ENCODE measurements at regions not wholly inside any gene's neighbourhood (a gene's known extent, or its start where the extent isn't known, plus 50 kb on each side); places are given as distances from the start of the nearest gene placed in this dataset.

DNA sequence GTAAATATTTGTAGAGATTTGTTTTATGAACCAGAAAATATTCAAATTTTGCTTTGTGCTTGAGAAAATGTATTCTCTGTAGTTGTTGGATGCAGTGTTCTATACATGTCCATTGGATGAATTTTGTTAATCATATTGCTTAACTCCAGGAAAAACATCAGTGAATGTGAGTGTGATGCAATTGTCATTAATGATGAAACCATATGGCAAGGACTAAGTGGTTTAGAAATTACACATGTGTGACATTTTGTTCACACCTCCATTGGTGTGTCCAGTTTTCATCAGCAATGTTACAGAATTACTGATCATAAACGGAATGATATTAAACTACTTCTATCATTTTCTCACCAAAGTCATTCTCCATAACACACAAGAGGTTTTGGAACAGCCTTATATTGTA is 151.8 kb upstream of the ST6GALNAC5 start:
- 91% methylated on average over 1 of the region's 1 CpG for WGBS (ENCODE audit: low lambda C conversion rate, missing lambda C conversion rate)
- DNase-seq (ENCODE audit: low spot score), result no peak
- no peaks in the 10 kb centered on the region for H4K20me1 ChIP-seq (ENCODE audit: insufficient read depth, poor library complexity, severe bottlenecking)

DNA sequence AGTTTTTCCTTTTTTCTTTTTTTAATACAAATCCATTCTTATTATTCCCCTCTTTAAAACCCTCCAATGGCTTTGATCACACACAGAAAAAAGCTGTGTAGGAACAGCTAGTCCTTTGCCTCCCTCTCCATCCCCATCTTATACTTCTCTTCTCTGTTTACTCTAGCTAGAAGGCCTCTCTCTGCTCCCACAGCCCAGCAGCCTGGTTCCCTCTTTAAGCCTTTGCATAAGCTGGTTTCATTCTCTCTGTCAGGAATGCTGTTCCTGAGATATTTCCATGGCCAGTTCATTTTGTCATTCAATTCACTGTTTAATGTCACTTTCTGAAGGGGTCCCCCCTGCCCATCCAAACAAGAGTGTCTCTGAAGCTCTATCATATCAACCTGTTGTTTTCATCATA is 143.3 kb upstream of the ST6GALNAC5 start:
- H3K36me3 ChIP-seq (replicated peaks; ENCODE audit: insufficient read depth, low read depth), result no peaks in the 10 kb centered on the region
- TF ChIP-seq, protein P1, sequence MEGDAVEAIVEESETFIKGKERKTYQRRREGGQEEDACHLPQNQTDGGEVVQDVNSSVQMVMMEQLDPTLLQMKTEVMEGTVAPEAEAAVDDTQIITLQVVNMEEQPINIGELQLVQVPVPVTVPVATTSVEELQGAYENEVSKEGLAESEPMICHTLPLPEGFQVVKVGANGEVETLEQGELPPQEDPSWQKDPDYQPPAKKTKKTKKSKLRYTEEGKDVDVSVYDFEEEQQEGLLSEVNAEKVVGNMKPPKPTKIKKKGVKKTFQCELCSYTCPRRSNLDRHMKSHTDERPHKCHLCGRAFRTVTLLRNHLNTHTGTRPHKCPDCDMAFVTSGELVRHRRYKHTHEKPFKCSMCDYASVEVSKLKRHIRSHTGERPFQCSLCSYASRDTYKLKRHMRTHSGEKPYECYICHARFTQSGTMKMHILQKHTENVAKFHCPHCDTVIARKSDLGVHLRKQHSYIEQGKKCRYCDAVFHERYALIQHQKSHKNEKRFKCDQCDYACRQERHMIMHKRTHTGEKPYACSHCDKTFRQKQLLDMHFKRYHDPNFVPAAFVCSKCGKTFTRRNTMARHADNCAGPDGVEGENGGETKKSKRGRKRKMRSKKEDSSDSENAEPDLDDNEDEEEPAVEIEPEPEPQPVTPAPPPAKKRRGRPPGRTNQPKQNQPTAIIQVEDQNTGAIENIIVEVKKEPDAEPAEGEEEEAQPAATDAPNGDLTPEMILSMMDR (IDR thresholded peaks at IDR 0.05; ENCODE audit: poor library complexity), result no peak
- TF ChIP-seq EZH2phosphoT487 (IDR thresholded peaks at IDR 0.05; ENCODE audit: low read depth, severe bottlenecking, unreplicated experiment) (no peak), EZH2 (IDR thresholded peaks at IDR 0.05; ENCODE audit: borderline replicate concordance) (no peak)
- H4K20me1 ChIP-seq (ENCODE audit: insufficient read depth, poor library complexity, severe bottlenecking), result no peaks in the 10 kb centered on the region
- H3K27ac ChIP-seq, result no peak overlapping the region
- DNase-seq (ENCODE audit: low spot score), result no peak
- H3K79me2 ChIP-seq, result no peaks in the 10 kb centered on the region
- H3K9me2 ChIP-seq (replicated peaks; ENCODE audit: insufficient read depth), result no peaks in the 10 kb centered on the region
- H3K4me2 ChIP-seq, result no peak overlapping the region
- no peaks in the 10 kb centered on the region for H3K9me3 ChIP-seq (ENCODE audit: low read depth)
- H3K27me3 ChIP-seq, result no peaks in the 10 kb centered on the region
- H3K4me3 ChIP-seq, result no peak overlapping the region
- H2AFZ ChIP-seq, result no peak overlapping the region
- no peaks in the 10 kb centered on the region for H3K4me1 ChIP-seq (ENCODE audit: insufficient read depth)

More for the DNA sequence above, 151.8 kb upstream of the ST6GALNAC5 start:
- no peak overlapping the region for H3K27ac ChIP-seq
- no peaks in the 10 kb centered on the region for H3K36me3 ChIP-seq (replicated peaks; ENCODE audit: insufficient read depth, low read depth)
- H3K9me3 ChIP-seq (ENCODE audit: low read depth), result no peaks in the 10 kb centered on the region
- no peaks in the 10 kb centered on the region for H3K4me1 ChIP-seq (ENCODE audit: insufficient read depth)
- no peaks in the 10 kb centered on the region for H3K27me3 ChIP-seq
- no peaks in the 10 kb centered on the region for H3K9me2 ChIP-seq (replicated peaks; ENCODE audit: insufficient read depth)
- no peak overlapping the region for H3K4me2 ChIP-seq
- no peak overlapping the region for H2AFZ ChIP-seq
- H3K79me2 ChIP-seq, result no peaks in the 10 kb centered on the region
- no peak overlapping the region for H3K4me3 ChIP-seq
- no peak for TF ChIP-seq EZH2phosphoT487 (IDR thresholded peaks at IDR 0.05; ENCODE audit: low read depth, severe bottlenecking, unreplicated experiment)
- TF ChIP-seq, protein P1 (IDR thresholded peaks at IDR 0.05; ENCODE audit: poor library complexity), result no peak
- no peak for TF ChIP-seq EZH2 (IDR thresholded peaks at IDR 0.05; ENCODE audit: borderline replicate concordance)

DNA sequence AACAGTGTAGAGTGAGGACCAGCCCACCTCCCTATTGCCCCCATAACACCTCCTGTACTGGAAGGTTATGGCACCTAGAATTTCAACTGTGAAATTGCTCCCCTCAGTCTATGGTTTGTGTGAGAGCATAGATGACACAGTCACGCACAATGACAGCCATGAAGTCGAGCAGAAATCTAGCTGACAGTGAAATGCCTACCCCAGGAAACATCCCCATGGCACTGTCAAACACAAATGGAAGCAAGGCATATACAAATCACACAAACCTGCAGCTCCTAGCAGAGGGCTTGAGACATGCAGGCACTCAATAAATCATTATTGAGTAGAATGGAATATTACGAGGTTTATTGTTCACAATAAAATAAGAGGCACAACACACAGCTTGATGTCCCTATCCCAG is 142.5 kb upstream of the ST6GALNAC5 start:
- Histone ChIP-seq H3K9me3 (ENCODE audit: low read depth) (no peaks in the 10 kb centered on the region), H3K9me2 (replicated peaks; ENCODE audit: insufficient read depth) (no peaks in the 10 kb centered on the region), H3K4me2 (no peak overlapping the region), H4K20me1 (ENCODE audit: insufficient read depth, poor library complexity, severe bottlenecking) (no peaks in the 10 kb centered on the region), H2AFZ (no peak overlapping the region), H3K27me3 (no peaks in the 10 kb centered on the region), H3K4me1 (ENCODE audit: insufficient read depth) (no peaks in the 10 kb centered on the region), H3K36me3 (replicated peaks; ENCODE audit: insufficient read depth, low read depth) (no peaks in the 10 kb centered on the region), H3K79me2 (no peaks in the 10 kb centered on the region), H3K27ac (no peak overlapping the region), H3K4me3 (no peak overlapping the region)
- DNase-seq (ENCODE audit: low spot score), result no peak
- TF ChIP-seq EZH2phosphoT487 (IDR thresholded peaks at IDR 0.05; ENCODE audit: low read depth, severe bottlenecking, unreplicated experiment) (no peak), EZH2 (IDR thresholded peaks at IDR 0.05; ENCODE audit: borderline replicate concordance) (no peak)
- TF ChIP-seq, protein P1 (IDR thresholded peaks at IDR 0.05; ENCODE audit: poor library complexity), result no peak
- WGBS (ENCODE audit: low lambda C conversion rate, missing lambda C conversion rate), result 82% methylated on average over 3 of the region's 3 CpGs
